PC-3 (cell line): ENCODE measurements at regions not wholly inside any gene's neighbourhood (a gene's known extent, or its start where the extent isn't known, plus 50 kb on each side); places are given as distances from the start of the nearest gene placed in this dataset.

Source experiments
- ATAC-seq: fragments of 200-7000 bp; cut with Tn5 transposase; 2 replicates; pipeline ENCODE4 v1.9.1; 2020; ENCODE audit warnings: mild to moderate bottlenecking, moderate library complexity
- BruUV-seq: library from RNA; stranded (reverse); fragments of 400-500 nt; replicated peaks from 2 replicates; lab custom pipeline; 2021; lab: Mats Ljungman, UMichigan
- CTCF ChIA-PET: fragments of 300-600 bp; sonication (Branson Sonifier 250); formaldehyde crosslinking; loops from one replicate; lab custom pipeline; 2022; ENCODE audit warnings: antibody characterized with exemption; lab: Charles Lee
- POLR2A ChIA-PET: fragments of 300-600 bp; sonication (Branson Sonifier 250); formaldehyde crosslinking; loops from one replicate; lab custom pipeline; 2022; ENCODE audit warnings: antibody characterized with exemption; ENCODE audit not compliant: unreplicated experiment; lab: Charles Lee
- DNase-seq: peaks from one replicate; pipeline ENCODE4 v3.0.0-alpha.2; 2015
- H2AFZ ChIP-seq: fragments of 300-600 bp; sonication (generic); 2 replicates; pipeline ENCODE4 v1.6.0; 2016; ENCODE audit warnings: antibody characterized with exemption, low read length
- H3F3A ChIP-seq: fragments of 300-600 bp; sonication (generic); one replicate; pipeline ENCODE4 v1.6.0; 2017; ENCODE audit warnings: antibody characterized with exemption, low read length, control low read depth, mild to moderate bottlenecking; ENCODE audit not compliant: unreplicated experiment
- H3K27ac ChIP-seq: fragments of 300-600 bp; sonication (generic); 2 replicates; pipeline ENCODE4 v1.5.1; 2016; ENCODE audit warnings: mild to moderate bottlenecking, low read length
- H3K27me3 ChIP-seq: fragments of 300-600 bp; sonication (generic); 2 replicates; pipeline ENCODE4 v1.6.1; 2016; ENCODE audit warnings: low read length, mixed read lengths
- H3K36me3 ChIP-seq: fragments of 300-600 bp; sonication (generic); 2 replicates; pipeline ENCODE4 v1.6.1; 2016; ENCODE audit warnings: low read depth, mixed run types, low read length, mixed read lengths
- H3K4me1 ChIP-seq: fragments of 300-600 bp; sonication (generic); 2 replicates; pipeline ENCODE4 v1.5.1; 2016; ENCODE audit warnings: low read length; ENCODE audit not compliant: insufficient read depth
- H3K4me2 ChIP-seq: fragments of 300-600 bp; sonication (generic); 2 replicates; pipeline ENCODE4 v1.6.0; 2016; ENCODE audit warnings: low read length
- H3K4me3 ChIP-seq: fragments of 300-600 bp; sonication (generic); 2 replicates; pipeline ENCODE4 v1.5.1; 2016; ENCODE audit warnings: mild to moderate bottlenecking, low read length, mixed read lengths
- H3K79me2 ChIP-seq: fragments of 300-600 bp; sonication (generic); 2 replicates; pipeline ENCODE4 v1.6.1; 2017; ENCODE audit warnings: low read length, mixed read lengths
- H3K9ac ChIP-seq: fragments of 300-600 bp; sonication (generic); 2 replicates; pipeline ENCODE4 v1.6.0; 2016; ENCODE audit warnings: mild to moderate bottlenecking, low read length
- H3K9me2 ChIP-seq: fragments of 300-600 bp; sonication (generic); replicated peaks from 2 replicates; pipeline ENCODE4 v1.6.1; 2016; ENCODE audit warnings: mixed run types, low read length, mixed read lengths
- H3K9me3 ChIP-seq: fragments of 300-600 bp; sonication (generic); 2 replicates; pipeline ENCODE4 v1.6.1; 2016; ENCODE audit warnings: low read length, mixed read lengths
- H4K20me1 ChIP-seq: fragments of 300-600 bp; sonication (generic); 2 replicates; pipeline ENCODE4 v1.6.1; 2016; ENCODE audit warnings: low read length, mixed read lengths
- EZH2 ChIP-seq: fragments of 300-600 bp; sonication (generic); IDR thresholded peaks from one replicate; pipeline ENCODE4 v1.6.1; 2017; ENCODE audit warnings: antibody characterized with exemption, mild to moderate bottlenecking, low read length; ENCODE audit not compliant: unreplicated experiment
- EZH2phosphoT487 ChIP-seq: fragments of 300-600 bp; sonication (generic); IDR thresholded peaks from 2 replicates; pipeline ENCODE4 v1.6.1; 2018; ENCODE audit warnings: mild to moderate bottlenecking, antibody characterized with exemption, low read length, borderline replicate concordance
- intact Hi-C: fragments of 100-400 bp; cut with micrococcal nuclease; formaldehyde crosslinking; loops from 2 replicates; pipeline ENCODE4 v1.9.0; 2023
- TF ChIP-seq, protein P1 (sequence below): fragments of 300-600 bp; sonication (generic); conservative IDR thresholded peaks from 2 replicates; pipeline ENCODE4 v1.5.1; 2017; ENCODE audit warnings: antibody characterized with exemption, low read depth, mild to moderate bottlenecking, low read length

- Histone ChIP-seq H3K4me3 (no peak overlapping the region), H3K4me1 (peaks cover 33% of the 10 kb centered on the region), H3K79me2 (no peaks in the 10 kb centered on the region), H3K27me3 (no peaks in the 10 kb centered on the region), H3K36me3 (no peaks in the 10 kb centered on the region), H3K9ac (peak overlapping the region; percentile 9; the same call in 1 of the 2 replicates), H2AFZ (no peak overlapping the region), H3F3A (peaks cover 5% of the 10 kb centered on the region), H4K20me1 (no peaks in the 10 kb centered on the region), H3K9me2 (no peaks in the 10 kb centered on the region), H3K4me2 (peak overlapping the region; percentile 57), H3K27ac (peak overlapping the region; percentile 78), H3K9me3 (no peaks in the 10 kb centered on the region)
- ChIA-PET POLR2A (no interaction called here), CTCF (no interaction called here)
- BruUV-seq, result no TSS peak
- ATAC-seq (no peak), DNase-seq (no peak)
- intact Hi-C loops, result no loop called here
- TF ChIP-seq EZH2phosphoT487 (no peak), EZH2 (no peak)
- TF ChIP-seq, protein P1, sequence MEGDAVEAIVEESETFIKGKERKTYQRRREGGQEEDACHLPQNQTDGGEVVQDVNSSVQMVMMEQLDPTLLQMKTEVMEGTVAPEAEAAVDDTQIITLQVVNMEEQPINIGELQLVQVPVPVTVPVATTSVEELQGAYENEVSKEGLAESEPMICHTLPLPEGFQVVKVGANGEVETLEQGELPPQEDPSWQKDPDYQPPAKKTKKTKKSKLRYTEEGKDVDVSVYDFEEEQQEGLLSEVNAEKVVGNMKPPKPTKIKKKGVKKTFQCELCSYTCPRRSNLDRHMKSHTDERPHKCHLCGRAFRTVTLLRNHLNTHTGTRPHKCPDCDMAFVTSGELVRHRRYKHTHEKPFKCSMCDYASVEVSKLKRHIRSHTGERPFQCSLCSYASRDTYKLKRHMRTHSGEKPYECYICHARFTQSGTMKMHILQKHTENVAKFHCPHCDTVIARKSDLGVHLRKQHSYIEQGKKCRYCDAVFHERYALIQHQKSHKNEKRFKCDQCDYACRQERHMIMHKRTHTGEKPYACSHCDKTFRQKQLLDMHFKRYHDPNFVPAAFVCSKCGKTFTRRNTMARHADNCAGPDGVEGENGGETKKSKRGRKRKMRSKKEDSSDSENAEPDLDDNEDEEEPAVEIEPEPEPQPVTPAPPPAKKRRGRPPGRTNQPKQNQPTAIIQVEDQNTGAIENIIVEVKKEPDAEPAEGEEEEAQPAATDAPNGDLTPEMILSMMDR, result no peak
Measured at GRCh38 chr13:20350382-20350763, 118.3 kb upstream of the GJB6 start.

DNA sequence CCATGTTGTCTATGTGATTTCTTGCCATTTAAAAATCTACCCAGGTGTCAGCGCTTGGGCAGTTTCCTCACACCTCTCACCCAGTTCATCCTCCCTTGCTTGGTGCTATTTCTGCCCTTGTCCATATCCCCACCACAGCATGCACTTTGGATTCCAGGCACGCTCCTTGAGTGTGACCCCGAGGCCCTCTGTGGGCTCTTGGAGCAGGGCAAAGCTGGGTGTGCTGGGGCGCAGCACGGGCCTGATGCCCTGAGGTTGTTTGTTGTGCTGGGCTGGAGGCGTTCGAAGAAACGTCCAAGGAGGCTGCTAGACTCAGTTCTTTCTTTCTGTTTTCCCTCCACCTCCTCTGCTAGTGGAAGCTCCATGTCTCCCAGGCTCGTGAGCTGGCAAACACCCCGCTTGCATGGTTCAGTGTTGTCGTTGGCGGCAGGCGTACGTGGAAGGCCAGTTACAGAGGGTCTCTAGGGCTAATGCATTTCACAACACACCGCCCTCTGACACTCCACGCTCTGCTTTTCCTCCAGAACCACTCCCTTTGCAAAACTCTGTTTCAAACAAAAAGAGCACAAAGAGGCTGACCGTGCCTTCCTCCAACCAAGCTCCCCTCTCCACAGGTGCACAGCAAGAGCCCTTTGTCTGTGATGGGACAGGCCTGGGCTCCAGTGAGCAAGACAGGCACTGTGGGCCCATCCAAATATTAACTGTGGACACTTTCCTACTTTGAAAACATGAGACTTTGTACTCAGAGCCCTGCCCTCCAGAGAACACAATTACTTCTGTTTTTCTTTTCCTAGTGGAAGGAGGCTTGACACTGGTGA, 117.7 kb upstream of the GJB6 start:
- Histone ChIP-seq H3F3A (peaks cover 5% of the 10 kb centered on the region), H3K36me3 (no peaks in the 10 kb centered on the region), H3K9me3 (no peaks in the 10 kb centered on the region), H4K20me1 (no peaks in the 10 kb centered on the region), H3K79me2 (no peaks in the 10 kb centered on the region), H3K27me3 (no peaks in the 10 kb centered on the region), H3K9me2 (no peaks in the 10 kb centered on the region), H3K4me1 (peaks cover 31% of the 10 kb centered on the region), H2AFZ (no peak overlapping the region), H3K4me2 (no peak overlapping the region), H3K9ac (no peak overlapping the region), H3K27ac (no peak overlapping the region), H3K4me3 (no peak overlapping the region)
- DNase-seq (no peak), ATAC-seq (no peak)
- ChIA-PET CTCF (no interaction called here), POLR2A (no interaction called here)
- TF ChIP-seq EZH2, result no peak
- TF ChIP-seq, protein P1, result no peak
- TF ChIP-seq EZH2phosphoT487, result no peak
- BruUV-seq, result no TSS peak
- intact Hi-C loops, result no loop called here

DNA sequence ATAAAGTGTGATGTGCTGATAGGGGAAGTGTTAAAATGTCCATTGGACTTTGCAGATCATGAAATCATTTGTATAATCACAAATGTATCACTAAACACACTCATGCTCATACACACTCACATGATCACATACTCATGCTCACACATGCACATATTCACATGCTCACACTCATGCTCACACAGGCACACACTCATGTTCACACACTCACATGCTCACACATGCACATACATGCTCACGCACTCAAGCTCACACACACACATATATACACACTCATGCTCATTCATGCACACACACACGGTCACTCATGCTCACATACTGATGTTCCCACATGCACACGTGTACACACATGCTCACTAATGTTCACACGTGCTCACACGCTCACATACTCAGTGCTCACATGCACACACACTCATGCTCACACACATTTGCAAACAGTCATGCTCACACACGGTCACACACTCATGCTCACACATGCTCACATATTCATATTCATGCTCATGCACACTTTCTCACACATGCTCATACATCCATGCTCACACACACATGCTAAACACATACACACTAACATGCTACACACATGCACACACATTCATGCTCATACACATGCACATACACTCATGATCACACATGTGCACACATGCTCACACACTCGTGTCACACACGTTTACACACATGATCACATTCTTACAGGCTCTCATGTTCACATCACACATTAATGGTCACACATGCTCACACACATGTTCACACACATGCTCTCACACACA, 116.7 kb upstream of the GJB6 start:
- H3K9ac ChIP-seq, result no peak overlapping the region
- no peaks in the 10 kb centered on the region for H3K9me3 ChIP-seq
- TF ChIP-seq EZH2phosphoT487 (no peak), EZH2 (no peak)
- TF ChIP-seq, protein P1, result no peak
- POLR2A ChIA-PET, result no interaction called here
- no peak overlapping the region for H3K27ac ChIP-seq
- H3K36me3 ChIP-seq, result no peaks in the 10 kb centered on the region
- DNase-seq (no peak), ATAC-seq (no peak)
- no peaks in the 10 kb centered on the region for H3K27me3 ChIP-seq
- no peak overlapping the region for H2AFZ ChIP-seq
- H3K79me2 ChIP-seq, result no peaks in the 10 kb centered on the region
- no peak overlapping the region for H3K4me3 ChIP-seq
- H3K9me2 ChIP-seq, result no peaks in the 10 kb centered on the region
- peaks cover 5% of the 10 kb centered on the region for H3F3A ChIP-seq
- no peak overlapping the region for H3K4me2 ChIP-seq
- no TSS peak for BruUV-seq
- CTCF ChIA-PET, result no interaction called here
- intact Hi-C loops, result no loop called here
- H3K4me1 ChIP-seq, result peaks cover 26% of the 10 kb centered on the region
- H4K20me1 ChIP-seq, result no peaks in the 10 kb centered on the region
